Suppressor macrophage treated with lipopolysaccharide for 1 hour (primary cell): ENCODE measurements at regions not wholly inside any gene's neighbourhood (a gene's known extent, or its start where the extent isn't known, plus 50 kb on each side); places are given as distances from the start of the nearest gene placed in this dataset.

ENCODE experiments used
- DNase-seq, 3 donors: peaks; one replicate each; pipeline ENCODE4 v3.0.0-alpha.2; 2020 to 2022

DNA sequence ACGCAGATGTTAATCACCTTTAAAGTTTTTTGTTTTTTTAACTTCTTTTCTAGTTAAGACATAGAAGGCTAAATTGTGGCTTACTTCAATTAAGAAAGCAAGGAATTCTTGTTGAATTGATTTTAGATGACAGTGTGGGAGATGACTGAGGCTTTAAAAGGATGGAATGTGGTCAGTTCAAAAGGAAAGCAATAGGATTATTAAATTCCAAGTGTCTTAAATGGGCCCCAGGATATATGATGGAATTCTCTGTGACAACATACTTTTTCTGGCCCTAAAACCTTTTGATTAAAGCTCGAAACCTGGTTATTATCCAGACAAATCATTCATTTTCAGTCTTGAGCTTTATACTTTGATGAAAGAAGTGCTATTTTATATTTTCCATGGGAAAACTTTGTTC lies 179.0 kb upstream of the TMEFF2 start:
- DNase-seq = no peak

DNA sequence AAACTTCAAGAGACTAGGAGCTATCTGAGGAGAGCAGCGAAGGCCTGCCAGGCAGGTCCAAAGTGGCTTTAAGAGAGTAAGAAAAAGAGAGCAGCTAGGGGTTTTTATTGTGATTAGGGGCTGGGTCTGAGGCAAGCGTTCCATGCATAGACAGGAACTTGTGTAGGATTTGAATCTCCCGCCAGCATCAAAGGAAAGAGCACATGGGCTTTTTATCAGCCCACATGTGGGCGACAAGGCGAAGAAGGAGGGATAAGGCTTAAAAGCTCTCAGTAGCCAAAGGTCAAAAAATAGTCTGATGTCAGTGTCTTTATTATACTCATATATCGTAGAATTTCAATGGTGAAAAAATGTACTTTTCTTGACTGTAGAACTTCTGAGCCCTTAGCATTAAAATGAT lies 178.5 kb upstream of the TMEFF2 start:
- DNase-seq = no peak

DNA sequence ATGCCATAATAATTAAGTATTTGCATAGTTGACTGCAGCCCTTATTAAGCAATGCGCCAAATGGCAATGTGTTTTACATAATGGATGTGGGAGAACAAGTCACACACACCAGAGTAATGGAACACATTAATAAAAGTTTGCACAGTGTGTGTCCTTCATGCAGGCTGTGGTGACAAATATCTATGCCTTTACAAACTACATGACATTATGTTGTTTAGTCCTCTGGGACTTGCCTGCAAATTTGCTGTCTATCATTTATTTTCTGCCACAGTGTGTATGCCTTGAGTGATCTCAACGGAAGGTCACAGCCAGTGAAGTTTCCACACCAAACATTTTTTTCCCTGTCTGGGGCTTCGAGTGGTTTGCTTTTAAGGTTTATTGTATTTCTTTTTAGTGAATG lies 175.2 kb upstream of the TMEFF2 start:
- no peak for DNase-seq

DNA sequence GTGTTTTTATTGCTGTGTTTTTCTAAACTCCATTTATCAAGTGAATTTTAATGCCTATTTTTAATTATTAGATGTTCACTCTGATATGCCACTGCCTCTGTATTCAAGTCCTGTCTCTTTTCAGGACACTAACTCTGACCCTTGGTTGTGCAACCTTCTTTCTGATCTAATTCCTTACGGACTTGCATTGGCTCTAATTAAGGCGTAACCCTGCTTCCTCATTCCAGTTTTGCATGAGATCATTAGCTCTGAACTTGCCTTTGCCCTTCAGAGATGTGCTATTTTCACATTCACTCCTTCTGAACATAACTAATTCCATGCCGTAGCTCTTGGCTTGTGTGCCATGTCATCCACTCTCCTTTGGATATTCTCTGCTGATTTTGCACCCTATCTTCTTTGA lies 162.5 kb upstream of the TMEFF2 start:
- DNase-seq = no peak

DNA sequence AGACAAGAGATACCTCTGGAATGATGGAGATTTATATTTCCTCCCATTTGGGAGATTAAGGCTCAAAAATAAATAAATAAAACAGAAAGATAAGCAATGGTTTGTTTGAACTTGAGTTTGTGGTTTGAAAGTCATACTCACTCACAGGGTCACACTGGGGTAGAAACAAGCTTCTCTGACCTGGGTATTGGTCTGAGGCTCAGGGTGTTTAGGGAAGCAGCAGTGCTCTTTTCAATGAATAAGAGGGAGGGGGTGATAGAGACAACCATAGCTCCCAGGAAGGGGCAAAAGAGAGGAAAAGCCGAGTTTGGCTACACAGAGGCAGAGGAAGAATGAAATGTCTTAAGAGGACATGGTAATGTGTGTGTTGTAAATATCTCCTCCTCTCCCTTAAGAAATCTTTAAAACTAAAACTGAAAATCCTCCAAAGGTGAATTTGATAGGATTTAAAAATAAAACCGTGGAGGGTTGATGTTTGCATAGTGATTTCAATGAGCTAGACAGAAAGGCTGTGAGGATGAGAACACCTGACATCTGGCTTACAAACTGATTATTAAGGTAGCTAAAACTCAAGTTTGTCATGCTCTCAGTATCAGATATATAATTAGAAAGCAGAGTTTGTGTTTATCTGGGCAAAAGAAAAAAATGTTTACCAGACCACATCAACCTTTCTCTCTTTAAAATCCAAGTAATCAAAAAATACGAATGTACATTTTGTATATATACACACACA lies 159.9 kb upstream of the TMEFF2 start:
- no peak for DNase-seq

DNA sequence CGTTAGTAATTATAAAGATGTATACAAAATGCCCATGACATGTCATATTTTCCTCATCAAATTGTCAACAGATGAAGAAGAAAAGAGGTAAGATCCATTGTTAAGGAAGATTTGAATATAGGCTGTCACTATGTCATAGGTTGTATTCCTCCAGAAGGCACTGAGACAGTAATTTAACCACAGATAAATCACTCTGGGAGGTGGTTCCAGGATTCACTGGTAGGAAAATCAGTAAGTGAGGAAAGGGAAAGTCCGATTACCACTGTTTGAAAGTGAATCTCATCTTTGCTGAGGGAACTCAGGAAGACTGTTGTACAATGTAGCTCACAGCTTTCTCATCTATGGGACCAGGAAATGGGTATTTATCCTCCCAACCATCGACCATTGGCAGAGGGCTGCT lies 152.8 kb upstream of the TMEFF2 start:
- no peak for DNase-seq

DNA sequence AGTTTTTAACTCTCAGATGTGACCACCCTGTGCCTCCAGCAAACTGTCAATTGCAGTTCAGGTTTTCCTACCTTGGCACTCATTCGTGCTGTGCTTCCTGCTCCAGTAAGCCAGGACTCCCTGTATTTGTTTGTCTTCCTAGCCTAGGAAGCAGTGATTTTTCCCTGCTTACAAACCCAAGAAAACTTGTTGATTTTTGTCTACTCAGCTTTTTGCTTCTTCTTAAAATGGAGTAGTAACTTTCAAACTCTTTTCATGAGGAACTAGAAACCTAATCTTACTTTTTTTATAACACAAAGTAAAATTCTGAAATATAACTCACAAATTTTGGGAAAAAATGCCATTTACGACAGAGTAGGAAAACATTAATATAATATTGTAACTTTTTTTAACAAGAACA lies 150.6 kb upstream of the TMEFF2 start:
- no peak for DNase-seq

DNA sequence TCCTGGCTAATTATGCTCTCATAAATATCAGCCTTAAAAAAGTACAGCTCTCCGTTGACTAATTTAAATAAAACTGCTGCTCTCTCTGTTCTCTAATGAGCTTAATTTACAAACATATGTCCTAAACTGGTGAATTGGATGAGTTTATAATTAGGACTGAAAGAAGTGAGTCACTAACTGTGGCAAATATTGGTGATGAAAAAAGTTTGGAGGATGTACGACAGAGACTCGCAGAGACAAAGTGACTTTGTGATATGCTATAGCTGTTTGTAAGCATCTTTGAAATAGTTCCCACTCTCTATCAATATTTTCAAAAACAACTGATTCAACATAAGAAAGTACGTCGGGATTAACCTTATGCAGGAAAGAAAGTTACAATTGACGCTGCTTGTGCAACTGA lies 138.9 kb upstream of the TMEFF2 start:
- DNase-seq = no peak

DNA sequence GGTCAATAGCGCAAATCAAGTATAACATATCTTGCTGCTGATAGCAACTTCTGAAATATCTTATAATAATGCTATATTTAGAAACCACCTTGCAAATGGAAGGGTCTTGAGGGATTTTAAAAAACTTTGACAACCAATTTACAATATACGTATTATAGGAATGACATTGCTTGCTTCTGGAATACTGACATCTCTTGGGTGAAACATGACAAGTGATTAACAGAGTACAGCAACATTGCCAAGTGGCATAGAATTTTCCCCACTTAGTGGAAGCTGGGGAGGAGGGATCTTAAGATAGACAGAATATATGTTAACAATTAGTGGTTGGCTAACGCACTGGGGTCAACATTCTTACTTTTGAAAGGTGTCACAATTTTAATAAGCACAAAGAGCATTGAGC lies 133.6 kb upstream of the TMEFF2 start:
- no peak for DNase-seq

DNA sequence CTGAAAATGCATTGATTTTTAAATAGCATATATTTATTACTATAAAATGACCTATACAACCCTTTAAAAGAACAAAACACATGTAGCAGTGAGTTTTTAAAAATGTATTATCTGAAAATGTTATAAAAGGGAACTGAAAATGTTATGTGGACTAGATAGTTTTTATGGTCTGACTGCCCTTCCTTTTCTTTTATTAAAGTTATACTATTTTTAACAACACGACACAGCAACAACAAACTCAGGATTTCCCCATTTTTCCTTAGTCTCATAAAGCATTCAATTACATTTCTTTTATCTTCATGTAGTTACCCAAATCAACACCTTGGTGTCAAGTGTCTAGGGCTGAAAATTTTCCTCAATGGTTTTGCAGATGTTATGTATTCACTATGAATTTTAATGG lies 132.8 kb upstream of the TMEFF2 start:
- peak in 1 of 3 donors; percentile 2 for DNase-seq

DNA sequence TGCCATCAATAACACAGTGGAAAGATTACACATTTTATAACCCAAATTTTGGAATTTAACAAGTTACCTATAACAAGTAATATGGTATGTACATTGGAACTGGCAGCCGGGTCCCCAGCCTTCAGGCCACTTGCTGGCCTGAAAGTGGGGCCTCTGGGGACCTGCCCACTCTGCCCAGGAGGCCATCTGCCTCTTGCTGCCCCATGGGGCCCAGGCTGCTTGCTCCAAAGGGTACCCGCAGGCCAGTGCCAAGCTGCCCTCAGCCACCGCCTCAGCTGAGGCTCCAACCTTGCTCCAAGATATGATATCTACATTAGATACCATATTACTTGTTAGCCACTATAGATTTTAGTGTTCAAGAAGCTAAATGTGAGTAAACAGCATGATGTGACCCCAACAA lies 120.8 kb upstream of the TMEFF2 start:
- no peak for DNase-seq

DNA sequence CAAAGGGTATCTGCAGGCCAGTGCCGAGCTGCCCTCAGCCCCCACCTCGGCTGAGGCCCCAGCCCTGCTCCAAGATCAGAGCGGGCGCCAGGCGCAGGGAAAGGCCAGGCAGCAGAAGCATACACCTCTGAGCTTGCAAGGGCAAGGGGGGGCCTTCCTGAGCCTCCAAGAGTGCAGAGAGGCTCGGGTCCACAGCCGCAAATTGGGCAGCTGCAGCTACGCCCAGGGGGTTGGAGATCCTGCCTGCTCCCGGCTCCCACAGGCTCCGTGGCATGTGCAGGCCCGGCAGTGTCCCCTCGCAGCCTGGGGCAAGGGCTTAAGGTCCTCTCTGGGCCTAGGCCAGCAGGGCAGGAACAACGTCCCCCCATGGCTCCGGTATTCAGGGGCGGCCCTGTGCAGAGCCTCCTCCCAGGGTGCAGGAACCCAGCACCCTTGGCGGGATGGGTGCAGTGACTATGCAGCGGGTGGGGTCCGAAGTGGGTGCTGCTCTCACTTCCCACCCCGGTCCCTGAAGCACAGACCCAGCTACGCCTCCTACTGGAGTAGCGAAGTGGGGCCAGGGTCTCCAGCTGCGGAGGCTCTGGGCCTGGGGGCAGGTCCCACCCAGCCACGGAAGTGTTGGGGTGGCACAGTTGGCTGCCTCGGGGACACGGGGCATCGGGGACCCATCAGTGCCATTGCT lies 120.2 kb upstream of the TMEFF2 start:
- no peak for DNase-seq

DNA sequence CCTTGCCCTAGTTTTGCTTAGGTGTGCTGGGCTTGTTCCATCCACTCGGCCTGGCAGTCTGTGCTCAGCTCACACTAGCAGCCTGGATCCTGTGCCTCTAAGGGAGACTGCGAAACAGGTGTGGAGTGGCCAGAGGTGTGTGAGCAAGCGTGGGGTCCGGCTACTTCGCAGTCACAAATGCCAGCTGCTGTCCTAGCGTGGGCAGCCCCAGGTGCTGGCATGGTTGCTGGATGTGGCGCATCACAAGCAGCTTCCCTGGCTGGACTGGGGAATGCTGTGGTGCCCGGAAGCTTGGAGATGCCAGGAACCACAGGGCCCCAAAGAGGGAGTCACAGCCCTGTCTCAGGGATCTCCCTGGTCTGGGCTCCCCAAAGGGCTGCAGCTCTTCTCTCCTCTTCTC lies 119.0 kb upstream of the TMEFF2 start:
- DNase-seq = no peak

DNA sequence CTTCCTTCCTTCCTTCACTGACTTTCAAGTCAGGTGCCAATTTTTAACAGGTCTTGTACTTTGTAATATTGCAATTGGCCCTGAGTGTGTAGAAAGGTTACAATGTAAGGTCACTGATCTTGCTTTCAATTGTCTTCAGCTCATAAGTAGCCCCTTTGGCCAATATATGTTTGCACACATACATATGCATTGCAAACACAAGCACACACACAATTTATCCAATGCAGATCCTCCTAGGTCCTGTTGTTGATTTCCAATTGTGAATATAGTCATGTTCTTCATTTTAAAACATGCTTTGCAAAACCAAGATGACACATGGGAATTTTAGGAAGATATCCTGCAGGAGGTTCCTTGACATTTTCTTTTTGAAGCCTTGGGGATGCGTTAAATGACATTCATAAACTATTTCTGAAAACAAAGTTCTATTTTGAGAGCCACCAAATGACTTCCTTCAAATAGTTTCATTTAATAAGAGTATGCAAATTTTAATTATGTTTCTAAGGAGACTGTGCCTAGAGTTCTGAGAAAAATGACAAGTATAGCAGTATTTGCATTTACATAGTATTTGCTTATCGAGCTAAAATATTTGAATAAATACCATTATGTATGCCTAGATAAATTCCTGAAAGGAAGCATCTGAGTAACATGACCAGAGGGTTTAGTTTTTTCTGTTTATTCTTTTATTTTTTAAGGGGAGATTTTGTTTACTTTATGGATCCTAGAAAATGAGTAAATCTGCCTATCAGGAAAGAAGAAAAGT lies 117.1 kb upstream of the TMEFF2 start:
- no peak for DNase-seq

DNA sequence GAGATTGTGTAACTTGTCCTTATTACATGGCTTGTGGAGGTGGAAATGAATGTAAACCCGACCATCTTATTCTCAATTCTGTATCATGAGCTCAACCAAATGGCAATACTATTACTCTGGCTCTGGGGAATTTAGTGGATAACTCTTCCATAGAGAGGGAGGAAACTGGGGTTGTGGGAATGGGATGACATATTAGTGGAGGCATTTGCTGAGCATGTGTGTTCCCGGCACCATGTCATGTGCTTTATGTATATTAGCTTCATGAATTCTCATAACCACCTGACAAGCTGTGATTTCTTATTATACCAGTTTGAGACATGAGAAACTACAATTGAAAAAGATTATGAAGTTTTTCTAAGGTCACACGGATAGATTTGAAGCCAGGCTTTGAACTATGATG lies 112.8 kb upstream of the TMEFF2 start:
- DNase-seq = no peak

DNA sequence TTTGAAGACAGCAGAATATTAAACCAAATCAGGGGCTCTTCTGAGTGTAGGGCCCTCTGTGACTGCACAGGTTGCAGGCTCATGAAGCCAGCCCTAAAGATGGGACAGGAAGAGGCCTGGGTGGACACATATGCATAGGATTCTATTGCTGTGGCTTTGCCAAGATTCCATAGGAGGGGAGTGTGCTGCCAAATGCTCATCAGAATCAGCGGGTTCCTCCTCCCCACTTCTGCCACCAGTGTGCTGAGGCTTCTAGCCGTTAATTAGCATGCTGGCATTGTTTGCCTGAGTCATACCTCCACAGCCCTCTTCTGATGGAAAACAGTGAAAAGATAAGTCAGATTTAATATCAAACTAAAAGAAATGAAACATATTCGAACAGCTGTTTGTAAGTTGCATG lies 103.9 kb upstream of the TMEFF2 start:
- DNase-seq = no peak

DNA sequence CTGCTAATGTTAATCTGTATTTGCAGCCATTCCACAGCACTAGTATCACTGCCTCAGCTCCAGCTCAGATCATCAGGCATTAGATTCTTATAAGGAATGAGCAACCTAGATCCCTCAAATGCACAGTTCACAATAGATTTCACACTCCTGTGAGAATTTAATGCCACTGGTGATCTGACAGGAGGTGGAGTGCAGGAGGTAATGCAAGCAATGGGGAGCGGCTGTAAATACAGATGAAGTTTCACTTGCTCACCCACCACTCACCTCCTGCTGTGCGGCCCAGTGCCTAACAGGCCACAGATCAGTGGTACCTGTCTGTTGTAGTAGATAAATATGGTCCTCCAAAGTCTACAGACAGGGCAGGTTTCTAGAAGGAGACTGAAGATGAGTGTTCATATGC lies 97.7 kb upstream of the TMEFF2 start:
- no peak for DNase-seq

DNA sequence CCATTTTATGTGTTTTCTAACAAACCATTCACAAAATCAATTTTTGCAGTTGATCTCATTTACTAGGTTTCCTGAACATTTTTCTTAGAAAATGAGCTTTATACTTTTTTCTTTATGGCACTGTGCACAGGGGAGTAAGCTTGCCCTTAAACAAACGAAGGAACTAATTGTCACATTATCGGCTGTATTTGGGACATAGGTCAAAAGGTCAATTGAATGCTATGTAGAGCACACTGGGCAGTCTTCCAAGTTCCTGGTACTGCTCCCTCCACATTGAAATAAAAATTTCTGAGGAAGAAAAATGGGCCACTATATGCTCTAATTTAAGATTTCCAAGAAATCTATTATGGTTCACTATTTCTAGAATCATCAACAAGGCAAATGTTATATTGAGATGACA lies 93.6 kb upstream of the TMEFF2 start:
- no peak for DNase-seq

DNA sequence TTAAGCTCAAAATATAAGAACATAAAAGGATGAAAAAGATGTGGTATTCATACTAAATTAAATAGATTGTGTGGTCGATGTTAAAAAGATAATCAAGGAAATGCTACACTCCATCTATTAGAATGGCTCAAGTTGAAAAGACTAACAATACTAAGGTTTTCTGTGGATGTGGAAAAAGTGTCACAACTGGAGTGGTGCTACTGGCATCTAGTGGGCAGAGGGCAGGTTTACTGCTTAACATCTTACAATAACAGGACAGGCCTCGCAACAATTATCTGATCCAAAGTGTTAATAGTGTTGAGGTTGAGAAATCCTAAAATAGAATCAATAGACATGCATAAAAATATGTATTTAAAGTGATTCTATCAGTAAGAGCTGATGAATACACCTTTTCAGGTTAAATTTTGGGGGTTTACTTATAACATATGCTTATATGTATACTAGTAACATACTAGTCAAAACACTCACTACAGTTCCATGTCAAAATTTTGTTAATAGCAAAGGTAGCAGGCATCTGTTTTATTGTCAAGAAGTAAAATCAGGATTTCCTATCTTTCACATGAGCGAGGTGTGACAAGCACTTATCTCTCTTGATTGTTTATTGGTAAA lies 91.5 kb upstream of the TMEFF2 start:
- DNase-seq = peak; percentile 46 to 54 (median 50)

DNA sequence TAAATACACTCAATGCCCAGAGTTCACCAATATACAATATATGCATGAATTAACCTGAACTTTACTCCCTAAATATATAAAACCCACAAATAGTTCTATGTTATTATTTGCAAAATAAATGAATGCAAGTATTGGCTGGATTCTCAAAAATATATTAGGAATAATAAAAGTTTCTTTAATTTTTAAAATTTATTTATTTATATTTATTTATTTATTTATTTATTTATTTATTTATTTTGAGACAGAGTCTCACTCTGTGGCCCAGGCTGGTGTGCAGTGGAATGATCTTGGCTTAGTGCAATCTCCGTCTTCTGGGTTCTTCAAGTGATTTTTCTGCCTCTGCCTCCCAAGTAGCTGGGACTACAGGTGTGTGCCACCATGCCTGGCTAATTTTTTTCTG lies 88.7 kb upstream of the TMEFF2 start:
- no peak for DNase-seq

DNA sequence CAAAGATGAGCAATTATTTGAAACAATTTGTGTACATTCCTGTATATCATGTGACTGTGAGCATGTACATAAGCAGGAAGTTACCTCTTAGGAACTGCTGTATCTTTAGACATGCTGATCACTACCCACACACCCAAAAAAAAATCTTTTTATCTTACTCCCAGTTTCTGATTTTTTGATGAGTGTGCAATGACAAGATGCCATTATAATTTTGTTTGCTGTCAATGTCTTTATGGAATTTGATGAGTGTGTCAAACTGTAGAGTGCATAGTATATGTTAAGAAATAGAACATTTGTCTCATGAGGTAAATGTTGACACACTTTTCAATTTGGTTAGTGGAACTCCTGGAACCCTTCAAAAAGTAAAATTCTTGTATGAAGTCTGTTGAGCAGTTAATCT lies 84.0 kb upstream of the TMEFF2 start:
- no peak for DNase-seq

DNA sequence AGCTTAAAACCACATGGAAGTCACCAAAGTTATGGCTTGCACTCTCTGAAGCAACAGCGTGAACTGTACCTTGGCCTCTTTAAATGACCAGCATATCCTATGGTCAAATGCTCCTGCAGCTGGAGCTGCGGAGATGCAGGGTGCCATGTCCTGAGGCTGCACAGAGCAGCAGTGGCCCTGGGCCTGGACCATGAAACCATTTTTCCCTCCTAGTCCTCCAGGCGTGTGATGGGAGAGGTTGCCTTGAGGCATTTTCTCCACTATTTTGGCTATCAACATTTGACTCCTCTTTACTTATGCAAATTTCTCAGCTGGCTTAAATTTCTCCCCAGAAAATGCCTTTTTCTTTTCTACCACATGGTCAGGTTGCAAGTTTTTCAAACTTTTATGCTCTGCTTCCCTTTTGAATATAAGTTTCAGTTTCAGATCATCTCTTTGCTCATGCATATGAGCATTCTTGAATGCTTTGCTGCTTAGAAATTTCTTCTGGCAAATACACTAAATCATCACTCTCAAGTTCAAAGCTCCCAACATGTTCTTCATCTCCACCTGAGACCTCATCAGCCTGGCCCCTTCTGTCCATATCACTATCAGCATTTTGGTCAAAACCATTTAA lies 82.9 kb upstream of the TMEFF2 start:
- no peak for DNase-seq

DNA sequence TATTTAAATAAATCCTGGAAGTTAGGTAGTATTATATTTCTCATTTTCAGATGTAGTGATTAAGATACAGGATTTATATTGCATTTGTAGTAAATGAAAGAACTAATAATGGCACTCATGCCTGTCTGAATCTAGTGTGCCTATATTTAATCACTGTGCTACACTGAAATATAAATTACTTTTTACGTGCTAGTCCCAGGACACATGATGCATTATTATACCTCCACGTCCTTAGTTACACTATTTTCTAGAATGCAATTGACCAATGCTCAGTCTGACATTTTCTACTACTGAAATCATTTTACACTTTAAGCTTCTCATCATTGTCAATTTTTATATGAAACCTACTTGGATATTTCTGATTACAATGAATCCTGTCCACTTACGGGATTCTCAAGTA lies 80.9 kb upstream of the TMEFF2 start:
- no peak for DNase-seq
